Left ventricle myocardium superior (tissue), 1 donor: ENCODE measurements at regions not wholly inside any gene's neighbourhood (a gene's known extent, or its start where the extent isn't known, plus 50 kb on each side); places are given as distances from the start of the nearest gene placed in this dataset.

Source experiments
- ATAC-seq: fragments of 200-7000 bp; cut with Tn5 transposase; one replicate; pipeline ENCODE4 v1.9.1; 2020; ENCODE audit warnings: mild to moderate bottlenecking, moderate library complexity
- DNase-seq: peaks from one replicate; pipeline ENCODE4 v3.0.0-alpha.2; 2020
- intact Hi-C: fragments of 100-400 bp; cut with micrococcal nuclease; formaldehyde crosslinking; loops from one replicate; pipeline ENCODE4 v1.11.0; 2022
- donor health status: DM: no; HTN: yes; CAD: no; lungs with severe emphysema.

DNA sequence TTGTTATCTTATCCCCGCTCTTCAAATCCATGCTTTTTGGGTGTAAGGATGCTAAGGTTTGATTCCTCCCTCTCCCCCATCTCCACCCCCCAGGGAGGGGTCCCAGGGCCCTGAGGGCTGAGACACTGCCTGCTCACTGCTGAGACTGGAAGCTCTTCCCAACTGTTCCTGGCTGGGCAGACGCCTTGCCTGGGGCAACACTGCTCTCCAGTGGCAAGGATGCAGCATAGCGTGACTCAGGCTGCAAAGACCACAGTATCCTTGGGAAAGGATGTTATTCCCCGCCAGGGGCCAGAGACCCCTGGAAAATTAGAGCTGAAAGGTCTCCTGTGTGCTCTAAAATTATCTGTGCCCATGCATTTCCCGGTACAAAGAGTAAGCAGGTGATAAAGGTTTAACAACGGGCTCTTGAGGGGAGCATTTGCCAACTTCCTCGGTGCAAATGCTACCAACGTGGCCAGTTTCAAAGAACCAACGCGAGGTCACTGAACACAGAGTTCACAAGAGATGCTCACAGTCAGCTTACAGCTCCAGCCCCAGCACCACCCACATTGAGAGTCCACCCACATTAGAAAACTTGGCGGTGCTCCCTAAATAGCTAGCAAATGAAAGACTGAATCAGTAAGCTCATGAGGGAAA is 271.9 kb downstream of the NSG2 start:
- intact Hi-C loops, result loop anchor here (5.0 to 10.0 kb wide), 2 partner anchors 270 to 703 kb away; partner anchors contain the start of genes BOD1 and NSG2
- ATAC-seq (peak; percentile 89), DNase-seq (peak; percentile 47)

DNA sequence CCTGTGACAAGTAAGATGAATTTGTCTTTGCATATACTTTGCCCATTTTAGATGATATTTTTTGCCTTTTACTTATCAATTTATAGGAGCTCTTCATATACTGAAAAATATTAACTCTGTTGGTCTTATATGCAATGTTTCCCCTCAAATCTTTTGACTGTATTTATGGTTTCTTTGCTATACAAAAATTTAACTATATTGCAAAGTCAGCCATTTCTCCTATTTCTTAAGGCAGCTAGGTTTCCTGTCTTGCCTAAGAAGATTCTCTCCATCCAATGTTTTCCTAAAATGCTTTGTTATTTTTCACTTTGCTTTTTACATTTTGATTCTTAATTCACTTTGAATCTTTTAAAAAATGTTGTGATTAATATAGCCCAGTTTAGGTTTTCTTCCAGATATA is 273.1 kb downstream of the NSG2 start:
- ATAC-seq, result no peak
- no peak for DNase-seq
- intact Hi-C loops, result loop anchor here (5.0 to 10.0 kb wide), 2 partner anchors 271 to 704 kb away; partner anchors contain the start of genes BOD1 and NSG2

DNA sequence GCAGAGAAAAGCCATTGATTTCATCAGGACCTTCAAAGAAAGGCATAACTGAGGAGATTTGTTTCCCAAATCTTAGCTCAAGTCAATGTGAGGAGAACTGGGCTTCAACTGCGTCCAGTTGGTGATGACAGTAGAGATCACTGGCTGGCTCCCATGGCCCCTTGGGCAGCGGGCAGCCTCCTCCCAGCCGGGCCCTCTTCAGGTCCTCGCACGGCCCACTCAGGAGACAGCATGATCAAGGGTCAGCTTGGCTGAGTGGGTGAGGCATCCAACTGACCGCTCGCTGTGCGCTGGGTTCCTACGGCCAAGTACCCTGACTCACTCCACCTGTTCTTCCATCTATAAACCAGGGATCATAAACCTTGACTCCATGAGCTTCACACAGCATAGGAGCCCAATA is 274.0 kb downstream of the NSG2 start:
- intact Hi-C loops, result loop anchor here (5.0 to 10.0 kb wide), 2 partner anchors 272 to 705 kb away; partner anchors contain the start of genes BOD1 and NSG2
- DNase-seq (no peak), ATAC-seq (no peak)

DNA sequence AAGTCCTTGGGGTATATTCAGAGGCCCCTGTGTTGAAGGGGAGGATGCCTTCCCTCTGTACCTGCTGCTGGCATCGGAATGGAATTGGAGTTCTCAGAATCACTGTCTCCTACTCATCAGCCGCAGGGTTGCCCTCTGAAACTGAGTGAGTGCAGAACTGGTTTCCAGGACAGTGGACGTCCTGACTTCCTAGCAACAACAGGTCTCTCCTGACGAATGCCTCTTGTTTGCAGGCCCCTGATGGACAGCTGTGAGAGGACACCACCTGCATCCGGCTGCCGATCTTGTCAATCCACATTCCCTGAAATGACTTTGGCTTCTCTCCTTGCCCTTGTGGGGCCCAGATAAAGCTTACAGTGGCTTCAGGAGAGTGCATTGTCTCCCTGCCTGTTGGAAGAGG is 274.5 kb downstream of the NSG2 start:
- ATAC-seq (no peak), DNase-seq (no peak)

DNA sequence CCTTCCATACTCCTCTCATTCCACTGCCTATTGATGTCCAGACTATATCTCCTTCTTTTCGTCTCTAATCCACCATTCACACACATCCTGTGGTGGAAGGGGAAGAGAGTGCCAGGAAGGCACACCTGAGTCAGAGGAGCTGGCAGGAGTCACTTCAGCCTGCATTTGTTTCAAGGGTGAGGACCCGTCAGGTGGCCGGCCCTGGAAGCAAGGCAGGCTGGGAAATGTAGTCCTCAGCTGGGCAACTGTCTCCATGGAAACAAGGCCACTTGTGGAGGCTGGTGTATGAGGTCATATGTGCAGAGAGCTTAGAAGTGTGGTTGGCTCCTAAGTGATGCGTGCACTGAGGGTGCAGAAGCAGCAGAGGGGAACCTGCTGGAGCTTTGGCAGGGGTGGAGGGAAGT is 278.4 kb downstream of the NSG2 start:
- DNase-seq (no peak), ATAC-seq (no peak)
- intact Hi-C loops, result no loop called here

More for the DNA sequence above, 274.5 kb downstream of the NSG2 start:
- intact Hi-C loops, result no loop called here

DNA sequence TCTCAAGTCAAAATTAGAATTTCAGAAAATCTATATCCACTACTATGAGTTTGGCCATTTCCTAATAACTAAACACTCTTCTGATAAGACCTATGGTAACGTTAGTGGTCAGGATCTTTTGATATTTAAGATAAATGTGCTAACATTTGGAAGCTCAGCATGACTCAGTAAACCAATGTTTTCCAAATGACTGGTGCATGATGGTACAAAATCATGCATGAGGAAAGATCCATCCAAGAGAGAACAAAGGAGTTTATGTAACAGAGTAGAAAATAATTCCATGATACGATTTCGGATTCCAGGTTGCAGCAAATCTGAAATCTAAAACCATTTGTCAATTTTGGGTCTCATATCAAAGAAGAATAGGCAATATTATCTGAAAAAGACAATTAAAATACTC is 279.2 kb downstream of the NSG2 start:
- intact Hi-C loops, result no loop called here
- ATAC-seq, result no peak
- no peak for DNase-seq

DNA sequence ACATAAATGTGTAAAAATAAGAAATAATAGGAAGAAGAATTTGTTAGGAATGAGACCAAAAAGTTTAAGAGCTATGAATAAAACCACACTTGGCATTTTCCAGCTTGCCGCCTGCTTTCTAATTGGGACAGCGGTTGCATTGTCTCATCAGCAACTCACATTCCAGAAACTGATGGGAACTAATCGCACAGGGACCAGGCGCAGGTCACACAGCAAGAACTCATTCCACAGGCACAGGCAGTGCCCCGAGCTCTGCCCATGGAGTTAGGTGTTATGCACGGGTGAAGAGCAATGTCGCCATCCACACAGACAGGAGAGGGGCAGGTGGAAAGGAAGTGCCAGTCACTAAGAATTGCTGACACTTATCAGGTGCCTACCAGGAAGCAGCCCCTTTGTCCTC is 279.9 kb downstream of the NSG2 start:
- intact Hi-C loops, result no loop called here
- ATAC-seq, result no peak
- DNase-seq, result no peak

DNA sequence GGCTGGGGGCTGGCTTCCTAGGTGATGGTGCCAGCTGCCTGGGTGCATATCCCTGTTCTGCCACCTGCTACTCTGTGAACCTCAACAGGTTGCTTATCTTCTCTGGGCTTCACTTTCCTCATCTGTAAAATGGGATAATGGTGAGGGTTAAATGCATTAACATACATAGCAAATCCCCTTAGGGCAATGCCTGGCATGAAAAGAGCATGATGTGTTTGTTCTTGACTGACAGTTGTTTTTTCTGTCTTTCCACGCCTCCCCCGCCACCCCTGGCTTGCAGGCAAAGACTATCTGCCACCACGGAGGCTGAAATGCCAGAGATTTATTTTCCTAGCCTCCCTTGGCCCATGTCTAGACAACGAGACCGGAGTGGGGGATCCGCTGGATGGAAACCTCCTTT is 280.5 kb downstream of the NSG2 start:
- DNase-seq (no peak), ATAC-seq (no peak)
- intact Hi-C loops, result no loop called here

DNA sequence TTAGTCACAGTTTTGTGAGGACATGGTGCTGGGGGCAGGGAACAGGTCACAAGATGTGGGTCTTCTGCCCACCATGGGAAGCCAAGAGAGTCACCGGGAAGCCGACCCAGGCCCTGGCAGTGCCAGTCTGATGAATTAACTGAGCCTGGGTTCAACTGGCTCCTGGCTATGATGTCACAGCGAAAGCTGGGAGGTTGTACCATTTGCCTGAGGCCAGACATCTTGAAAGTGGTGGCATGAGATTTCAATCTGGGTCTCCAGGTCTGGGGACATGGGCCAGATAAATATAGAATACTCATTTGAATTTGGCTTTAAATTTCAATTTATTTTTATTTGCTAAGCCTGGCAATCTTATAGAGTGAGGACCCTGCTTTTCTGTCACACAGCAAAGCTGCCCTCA is 280.9 kb downstream of the NSG2 start:
- ATAC-seq, result no peak
- no peak for DNase-seq
- intact Hi-C loops, result no loop called here

DNA sequence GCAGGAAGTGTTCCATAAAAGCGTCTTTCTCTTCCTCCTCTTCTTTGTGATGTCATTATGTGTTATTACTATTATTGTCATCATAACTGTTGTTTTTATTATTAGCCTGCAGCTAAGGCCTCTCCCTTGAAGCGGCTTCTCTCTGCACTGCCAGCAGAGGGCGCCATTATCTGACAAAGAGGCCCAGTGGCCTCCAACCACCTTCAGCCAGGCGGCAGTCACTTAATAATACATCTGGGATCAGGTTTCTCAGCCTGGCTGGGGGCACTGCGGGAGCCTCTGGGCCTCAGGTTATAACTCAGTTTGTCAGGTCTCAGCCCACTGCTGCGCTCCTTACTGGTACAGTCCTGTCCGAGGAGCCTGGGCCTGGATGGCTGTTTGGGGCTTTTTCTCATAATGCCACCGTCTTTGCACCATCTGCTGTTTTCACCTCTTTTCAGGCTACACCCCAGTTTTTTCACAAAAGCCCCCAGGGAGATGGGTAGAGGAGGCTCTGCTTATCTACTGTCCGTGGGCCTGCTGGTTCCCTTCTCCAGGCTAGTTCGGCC is 281.9 kb downstream of the NSG2 start:
- intact Hi-C loops, result no loop called here
- DNase-seq (peak; percentile 74), ATAC-seq (peak; percentile 83)

DNA sequence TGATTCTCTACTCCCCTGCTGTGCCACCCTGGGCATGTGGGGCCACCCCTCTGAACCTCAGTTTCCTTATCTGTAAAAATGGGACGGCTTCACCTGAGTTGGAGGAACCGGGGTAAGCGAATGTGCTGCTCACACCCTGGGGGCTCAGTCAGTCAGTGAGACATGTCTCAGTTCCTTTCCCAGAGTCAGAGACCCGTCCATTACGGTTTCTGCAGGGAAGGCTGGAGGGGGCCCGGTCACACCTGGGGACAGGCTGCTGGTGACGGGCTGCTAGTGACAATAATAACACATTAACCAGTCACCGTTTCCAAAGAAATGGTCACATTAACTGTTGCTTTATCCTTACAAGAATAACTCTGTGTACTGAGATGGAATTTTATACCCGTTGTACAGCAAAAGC is 282.4 kb downstream of the NSG2 start:
- intact Hi-C loops, result no loop called here
- DNase-seq (no peak), ATAC-seq (no peak)

DNA sequence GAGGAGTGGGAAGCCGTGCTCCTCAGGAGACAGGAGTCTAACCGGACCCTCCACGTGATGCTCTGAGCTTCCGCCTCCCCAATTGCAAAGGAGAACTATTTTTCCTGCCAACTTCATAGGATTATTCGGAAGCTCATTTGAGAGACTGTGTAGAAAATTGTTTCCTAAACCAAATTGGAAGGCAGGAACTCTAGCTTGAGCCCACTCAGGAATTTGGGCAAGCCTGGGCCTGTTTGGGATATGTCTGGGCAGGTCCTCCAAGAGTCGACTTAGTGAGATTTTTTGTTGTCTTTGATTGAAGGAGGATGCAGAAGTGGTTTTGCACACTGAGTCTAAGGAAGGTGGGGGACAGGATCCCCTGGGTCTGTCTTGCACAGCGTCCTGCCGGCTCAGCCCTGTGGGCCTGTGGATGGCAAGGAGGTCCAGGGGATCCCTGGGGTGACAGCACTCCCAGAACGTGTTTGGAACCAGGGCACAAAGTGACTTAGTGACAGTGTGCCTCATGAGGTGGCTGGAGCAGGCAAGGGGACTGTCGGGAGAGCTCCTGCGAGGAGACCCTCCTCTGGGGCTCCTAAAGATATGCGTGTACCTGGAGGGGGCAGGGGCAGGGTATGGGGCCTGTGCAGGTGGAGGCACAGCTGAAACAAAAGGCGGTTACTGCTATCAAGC is 283.3 kb downstream of the NSG2 start:
- intact Hi-C loops, result no loop called here
- no peak for ATAC-seq
- no peak for DNase-seq

DNA sequence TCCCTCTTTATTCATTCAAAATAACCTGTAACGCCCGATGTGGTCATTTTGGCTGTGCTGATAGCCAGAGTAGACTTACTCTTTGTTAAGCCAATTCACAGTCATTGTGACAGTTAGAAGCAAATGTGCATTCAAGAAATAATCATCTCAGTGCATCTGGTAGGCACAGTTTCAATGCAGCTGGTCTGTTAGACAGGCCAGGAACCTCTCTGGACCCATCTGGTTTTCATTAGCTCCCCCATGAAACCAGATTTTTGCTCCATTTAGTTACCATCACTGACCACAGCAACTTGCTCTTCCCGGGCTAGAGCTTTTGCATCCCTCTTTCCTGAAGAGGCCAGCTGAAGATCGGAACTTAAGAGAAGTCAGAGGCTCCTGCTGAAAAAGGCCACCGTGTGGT is 284.2 kb downstream of the NSG2 start:
- intact Hi-C loops, result no loop called here
- peak; percentile 62 for ATAC-seq

DNA sequence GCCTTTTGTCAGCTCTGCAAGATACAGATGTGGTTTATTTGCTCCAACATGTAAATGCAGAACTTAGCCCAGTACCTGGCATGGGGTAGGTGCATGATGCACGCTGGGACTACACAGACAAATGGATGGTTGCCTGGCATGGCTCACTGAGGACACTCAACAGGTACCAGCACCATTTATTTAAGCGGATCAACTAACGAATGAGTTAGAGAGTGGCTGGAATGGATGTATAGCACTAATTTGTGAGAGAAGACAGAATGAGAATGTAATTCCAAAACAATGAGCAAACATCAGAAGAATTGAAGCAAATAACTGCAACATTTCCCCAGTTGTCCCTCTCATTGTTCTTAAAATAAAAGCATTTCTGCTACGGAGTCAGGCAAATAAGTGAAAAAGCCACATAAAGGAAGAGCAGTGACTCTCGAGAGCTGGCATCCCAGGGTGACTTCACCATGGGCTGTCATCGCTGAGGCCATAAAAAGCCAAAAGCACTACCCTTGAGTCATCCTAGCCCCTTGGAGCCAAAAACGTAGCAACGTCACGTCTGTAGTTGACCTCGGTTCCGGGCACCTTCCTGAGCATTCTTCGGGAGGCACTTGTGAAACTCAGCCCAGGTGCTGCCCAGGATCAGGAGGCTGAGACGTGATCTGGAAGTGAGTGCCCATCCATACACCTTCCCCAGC is 290.3 kb downstream of the NSG2 start:
- DNase-seq, result no peak
- intact Hi-C loops, result no loop called here
- no peak for ATAC-seq

More for the DNA sequence above, 284.2 kb downstream of the NSG2 start:
- DNase-seq, result no peak

DNA sequence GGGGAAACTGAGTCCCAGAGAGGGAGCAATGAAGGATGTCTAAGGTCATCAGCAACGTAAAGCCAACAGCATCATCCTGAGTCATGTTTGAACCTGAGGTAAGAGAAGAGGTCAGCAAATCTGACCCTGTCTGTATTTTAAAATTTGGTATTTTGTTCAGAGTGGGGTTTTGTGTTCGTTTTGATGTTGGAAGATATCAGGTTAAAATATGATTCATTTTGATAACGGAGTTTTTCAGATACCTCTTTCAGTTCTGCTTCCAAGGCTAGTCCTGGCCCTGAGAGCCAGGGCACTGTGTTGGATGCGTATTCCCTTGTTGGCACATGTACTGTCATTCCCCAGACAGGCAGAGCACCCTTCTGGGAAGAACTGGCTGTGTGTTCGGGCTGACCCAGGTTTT is 291.0 kb downstream of the NSG2 start:
- ATAC-seq (no peak), DNase-seq (no peak)
- intact Hi-C loops, result no loop called here

DNA sequence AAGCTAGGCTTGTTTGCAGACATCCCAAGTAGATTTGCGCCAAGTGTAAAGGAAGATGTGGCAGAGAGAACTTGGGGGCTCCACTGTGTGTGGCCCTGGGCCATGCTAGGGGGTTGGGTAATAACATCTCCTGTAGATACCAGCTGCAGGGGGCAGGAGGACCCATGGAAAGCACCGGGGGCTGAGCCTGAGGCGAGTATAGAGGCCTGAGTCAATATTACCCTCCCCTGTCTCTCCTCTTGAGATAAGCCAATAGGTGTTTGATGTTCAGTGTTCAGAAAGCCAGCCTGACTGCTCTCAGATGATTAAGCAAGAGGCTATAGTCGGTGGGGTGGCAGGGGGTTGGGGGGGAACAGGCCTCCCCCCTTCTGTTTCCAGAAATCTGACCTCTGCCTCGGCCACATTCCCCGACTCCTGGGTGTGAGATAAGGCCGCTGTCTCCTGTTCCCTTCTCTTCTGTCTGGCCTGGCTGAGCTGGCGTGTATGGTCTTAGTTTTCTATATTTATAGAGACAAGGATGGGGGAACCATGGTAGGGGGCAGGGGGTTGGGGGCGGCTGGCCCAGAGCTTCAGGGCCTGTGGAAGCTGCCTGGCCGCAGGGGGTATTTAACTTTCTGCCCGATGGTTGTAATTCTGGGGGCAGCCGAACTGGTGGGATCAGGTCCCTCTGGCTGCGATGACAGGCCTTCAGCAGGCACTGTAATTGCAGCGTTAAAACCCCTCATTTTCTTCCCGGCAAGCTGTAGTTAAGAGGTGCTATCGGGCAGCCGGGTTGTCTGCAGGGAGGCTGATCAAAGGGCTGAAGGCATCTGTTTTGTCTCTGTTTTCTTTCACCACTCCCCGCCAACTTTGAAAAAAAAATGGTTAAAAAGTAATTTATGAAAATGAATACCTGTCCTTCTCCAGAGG is 292.0 kb downstream of the NSG2 start:
- peak; percentile 70 for ATAC-seq
- no peak for DNase-seq
- intact Hi-C loops, result no loop called here

DNA sequence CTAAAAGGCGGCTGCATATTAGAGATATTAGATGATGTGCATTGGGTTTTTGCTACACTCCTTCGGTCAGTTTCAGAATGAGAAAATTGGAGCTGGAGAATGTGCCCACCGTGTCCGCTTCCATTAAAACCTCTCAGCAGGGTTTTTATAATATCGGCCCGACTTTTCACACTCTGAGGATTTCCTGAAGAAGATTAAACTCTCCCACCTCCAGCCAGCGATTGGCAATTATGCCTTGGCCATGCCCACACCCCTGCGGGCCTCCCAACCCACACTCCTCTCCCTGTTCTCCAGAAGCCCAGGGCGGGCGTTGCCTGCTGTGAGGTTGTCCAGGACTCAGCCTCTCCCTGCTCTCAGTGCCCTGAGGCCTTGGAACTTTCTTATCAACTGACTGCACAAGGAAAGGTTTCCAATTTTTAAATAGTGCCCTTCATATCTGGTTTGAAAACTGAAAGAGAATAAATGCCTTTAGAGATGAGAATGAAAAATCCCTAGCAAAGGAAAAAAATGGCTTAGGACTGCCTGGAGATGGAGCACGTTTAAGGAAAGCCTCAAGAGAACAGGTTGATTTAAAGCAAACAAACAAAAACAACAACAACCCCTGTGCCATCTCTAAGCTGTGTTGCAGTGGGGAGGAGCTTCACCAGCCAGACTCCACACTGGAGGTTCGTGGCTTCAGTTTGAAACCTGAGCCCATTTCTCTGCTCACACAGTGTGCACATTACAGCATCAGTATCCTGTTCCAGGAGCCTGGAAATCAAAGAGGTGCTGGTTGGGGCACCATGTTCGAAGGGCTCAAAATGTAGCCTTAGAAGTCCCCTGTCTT is 292.9 kb downstream of the NSG2 start:
- intact Hi-C loops, result no loop called here
- ATAC-seq, result peak; percentile 72
- DNase-seq, result no peak

DNA sequence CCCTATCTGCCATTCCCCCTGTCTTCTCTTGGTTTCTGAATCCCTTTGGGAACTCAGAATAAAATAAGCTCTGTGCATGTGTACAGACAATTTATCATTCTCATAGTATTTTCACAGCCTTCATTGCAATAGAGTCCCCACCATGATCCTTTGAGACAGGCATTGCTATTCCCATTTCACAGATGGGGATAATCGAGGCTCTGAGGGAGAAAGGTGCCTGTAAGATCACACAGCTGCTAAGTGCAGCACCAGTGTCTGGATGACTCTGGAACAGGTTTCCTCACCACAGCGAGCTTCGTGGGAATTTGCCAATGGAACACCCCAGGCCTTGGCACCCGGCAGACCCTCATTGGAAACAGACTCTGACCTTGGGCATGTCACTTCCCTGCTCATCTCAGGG is 293.6 kb downstream of the NSG2 start:
- DNase-seq, result no peak
- intact Hi-C loops, result no loop called here
- no peak for ATAC-seq
